ENCODE measurements at regions not wholly inside any gene's neighbourhood (a gene's known extent, or its start where the extent isn't known, plus 50 kb on each side); places are given as distances from the start of the nearest gene placed in this dataset.

GRCh38 chr7:108711611-108712010 is 141.9 kb downstream of the DNAJB9 start:
- no peak for DNase-seq

GRCh38 chr7:108716783-108717182 is 147.1 kb downstream of the DNAJB9 start:
- no peak for DNase-seq

GRCh38 chr7:108717781-108718180 is 148.1 kb downstream of the DNAJB9 start:
- no peak for DNase-seq

GRCh38 chr7:108719631-108720030 is 150.0 kb downstream of the DNAJB9 start:
- DNase-seq, result no peak

GRCh38 chr7:108722561-108722960 is 152.9 kb downstream of the DNAJB9 start:
- no peak for DNase-seq

GRCh38 chr7:108723381-108723814 is 153.7 kb downstream of the DNAJB9 start:
- no peak for DNase-seq

GRCh38 chr7:108724251-108725100 is 154.8 kb downstream of the DNAJB9 start:
- DNase-seq, result no peak

GRCh38 chr7:108735814-108736213 is 166.1 kb downstream of the DNAJB9 start:
- DNase-seq, result no peak

- DNase-seq, result no peak
These were observed 166.7 kb downstream of the DNAJB9 start for GRCh38 chr7:108736221-108736891.

GRCh38 chr7:108770981-108771745 is 201.5 kb downstream of the DNAJB9 start:
- no peak for DNase-seq

- DNase-seq, result no peak
These were observed 202.2 kb downstream of the DNAJB9 start for GRCh38 chr7:108771853-108772252.

- DNase-seq, result no peak
These were observed 208.3 kb downstream of the DNAJB9 start for GRCh38 chr7:108777966-108778365.

- no peak for DNase-seq
These were observed 219.8 kb downstream of the DNAJB9 start for GRCh38 chr7:108789451-108789850.

GRCh38 chr7:108794466-108794865 is 224.8 kb downstream of the DNAJB9 start:
- DNase-seq, result no peak

GRCh38 chr7:108802650-108803049 is 233.0 kb downstream of the DNAJB9 start:
- DNase-seq, result no peak

- no peak for DNase-seq
These were observed 236.2 kb downstream of the DNAJB9 start for GRCh38 chr7:108805808-108806397.

GRCh38 chr7:108808549-108809266 is 239.0 kb downstream of the DNAJB9 start:
- DNase-seq, result no peak

GRCh38 chr7:108809356-108809755 is 239.7 kb downstream of the DNAJB9 start:
- DNase-seq, result no peak

- DNase-seq, result no peak
These were observed 241.2 kb downstream of the DNAJB9 start for GRCh38 chr7:108810756-108811385.

- DNase-seq, result no peak
These were observed 243.8 kb downstream of the DNAJB9 start for GRCh38 chr7:108813251-108814014.

- DNase-seq, result no peak
These were observed 246.1 kb downstream of the DNAJB9 start for GRCh38 chr7:108815815-108816214.

Data from cerebellar nuclear complex (tissue), 1 donor.